K562 (cell line): ENCODE measurements at regions not wholly inside any gene's neighbourhood (a gene's known extent, or its start where the extent isn't known, plus 50 kb on each side); places are given as distances from the start of the nearest gene placed in this dataset.

ENCODE experiments used
- ATAC-seq: fragments of 200-7000 bp; cut with Tn5 transposase; 3 replicates; pipeline ENCODE4 v1.9.1; 2020; ENCODE audit warnings: moderate library complexity
- BruUV-seq: library from RNA; stranded (reverse); fragments of 400-500 nt; replicated peaks from 2 replicates; lab custom pipeline; 2021; lab: Mats Ljungman, UMichigan
- CTCF ChIA-PET: fragments of 300-600 bp; formaldehyde crosslinking; extraction: SDS; loops from one replicate; lab custom pipeline; 2021; ENCODE audit warnings: low intra/inter-chr PET ratio; lab: Yijun Ruan, JAX
- POLR2A ChIA-PET: fragments of 300-600, 350-650 bp; sonication (Branson Sonifier 250); formaldehyde crosslinking; extraction: SDS; loops from one replicate; lab custom pipeline; 2021; ENCODE audit warnings: antibody characterized with exemption, inconsistent platforms; lab: Yijun Ruan, JAX
- DNase-seq, 4 experiments: peaks; one replicate each; pipeline versions ENCODE4 v3.0.0 to v3.0.0-alpha.2; 2011 to 2018; ENCODE audit warnings: low spot score in 3 of 4, mixed read lengths in 3 of 4; ENCODE audit errors: extremely low read depth in 1 of 4
- FAIRE-seq: peaks from 2 replicates; lab custom pipeline; 2011; peaks lifted over from hg19 to GRCh38; lab: Jason Lieb, UNC
- H2AFZ ChIP-seq: 2 replicates; pipeline ENCODE4 v1.6.0; 2011; ENCODE audit warnings: low read depth, low read length, control low read depth, inconsistent platforms
- H3K27ac ChIP-seq: fragments of 200-600 bp; 3 replicates; pipeline ENCODE4 v1.8.0; 2011; ENCODE audit warnings: low read depth, mild to moderate bottlenecking, control low read depth, inconsistent platforms, low read length, moderate library complexity, mixed read lengths; ENCODE audit errors: extremely low read depth
- H3K27me3 ChIP-seq, 2 experiments: fragments of 300-600 bp in 1 of 2; 2 replicates in 1 of 2; 3 replicates in 1 of 2; pipeline versions ENCODE4 v1.6.0 to v1.8.0; 2011; ENCODE audit warnings: inconsistent platforms in 2 of 2, low read length in 2 of 2, mild to moderate bottlenecking in 1 of 2, mixed read lengths in 1 of 2, moderate library complexity in 1 of 2; ENCODE audit not compliant: control insufficient read depth in 2 of 2, insufficient read depth in 2 of 2
- H3K36me3 ChIP-seq: fragments of 300-600 bp; 3 replicates; pipeline ENCODE4 v1.8.0; 2011; ENCODE audit warnings: mild to moderate bottlenecking, low read length, inconsistent platforms; ENCODE audit not compliant: control insufficient read depth, insufficient read depth
- H3K4me1 ChIP-seq, 2 experiments: fragments of 200-600 bp in 1 of 2; replicated peaks in 1 of 2; 2 replicates in 1 of 2; 3 replicates in 1 of 2; pipeline versions ENCODE4 v1.5.1 to v1.8.0; 2011; ENCODE audit warnings: inconsistent platforms in 2 of 2, low read length in 2 of 2, mild to moderate bottlenecking in 1 of 2, mixed read lengths in 1 of 2, moderate library complexity in 1 of 2; ENCODE audit not compliant: control insufficient read depth in 2 of 2, insufficient read depth in 2 of 2
- H3K4me2 ChIP-seq: 2 replicates; pipeline ENCODE4 v1.6.1; 2011; ENCODE audit warnings: low read length, control low read depth, inconsistent platforms, mixed read lengths; ENCODE audit not compliant: insufficient read depth
- H3K4me3 ChIP-seq: fragments of 200-600 bp; sonication (generic), shearing (Covaris generic); 2 replicates; pipeline ENCODE4 v1.5.1; 2016; ENCODE audit warnings: control low read depth, inconsistent platforms
- H3K79me2 ChIP-seq: fragments of 200-600 bp; 3 replicates; pipeline ENCODE4 v1.8.0; 2011; ENCODE audit warnings: low read length, inconsistent platforms; ENCODE audit not compliant: control insufficient read depth, insufficient read depth
- H3K9ac ChIP-seq, 2 experiments: 2 replicates each; pipeline versions ENCODE4 v1.6.0 to v1.6.1; 2011; ENCODE audit warnings: low read depth in 2 of 2, low read length in 2 of 2, control low read depth in 1 of 2, inconsistent platforms in 1 of 2, mild to moderate bottlenecking in 1 of 2, mixed read lengths in 1 of 2; ENCODE audit not compliant: insufficient read depth in 1 of 2
- H3K9me1 ChIP-seq: one replicate; pipeline ENCODE4 v1.6.0; 2011; ENCODE audit warnings: inconsistent platforms, mild to moderate bottlenecking, low read length, moderate library complexity; ENCODE audit not compliant: control insufficient read depth, insufficient read depth
- H3K9me3 ChIP-seq: replicated peaks from 2 replicates; pipeline ENCODE4 v1.5.1; 2011; ENCODE audit warnings: low read depth, low read length, inconsistent platforms; ENCODE audit not compliant: control insufficient read depth, insufficient read depth
- H4K20me1 ChIP-seq: replicated peaks from 2 replicates; pipeline ENCODE4 v1.6.1; 2011; ENCODE audit warnings: low read length, inconsistent platforms, mixed read lengths; ENCODE audit not compliant: control insufficient read depth, insufficient read depth
- ILF3 ChIP-seq: fragments of 450-650 bp; IDR thresholded peaks from 2 replicates; pipeline ENCODE4 v1.6.1; 2018; ENCODE audit warnings: antibody characterized with exemption, mild to moderate bottlenecking, moderate library complexity, borderline replicate concordance
- MCM3 ChIP-seq: fragments of 450-650 bp; IDR thresholded peaks from 2 replicates; pipeline ENCODE4 v1.6.1; 2016
- POLR2G ChIP-seq: fragments of 200-400 bp; formaldehyde crosslinking; IDR thresholded peaks from 2 replicates; pipeline ENCODE4 v1.6.1; 2017; ENCODE audit warnings: low read depth, mild to moderate bottlenecking, antibody characterized with exemption, low read length, moderate library complexity
- ZBTB34 ChIP-seq: fragments of 250-450 bp; sonication (Bioruptor Pico); IDR thresholded peaks from 2 replicates; pipeline ENCODE4 v1.8.0; 2021; ENCODE audit warnings: mild to moderate bottlenecking, moderate library complexity
- WGBS: fragments of 100-300 bp; shearing (Covaris generic); methylation state at CpG from one replicate; pipeline ENCODE4 v1.1.6; 2016; ENCODE audit warnings: low coverage, mixed read lengths; ENCODE audit not compliant: insufficient coverage; ENCODE audit errors: missing lambda C conversion rate; 5-methylcytosine and 5-hydroxymethylcytosine counted together
- in situ Hi-C: fragments of 300-500 bp; cut with MboI; formaldehyde crosslinking; loops from 4 replicates; pipeline ENCODE4 v1.15.0; 2018; ENCODE audit warnings: inconsistent platforms, mixed read lengths
- intact Hi-C: fragments of 100-400 bp; cut with micrococcal nuclease; formaldehyde crosslinking; loops from 2 replicates; pipeline ENCODE4 v1.14.2; 2022

GRCh38 chr12:124515981-124516380 is 51.4 kb downstream of the NCOR2 start:
- POLR2A ChIA-PET = interaction anchor here (0.6 to 0.7 kb wide), 2 partner anchors 8 to 37 kb away, joined by 3 read pairs; no protein-coding TSS in a partner anchor
- peak overlapping the region in 1 of 2 experiments; percentile 13; a peak in 1 of 4 replicates for H3K9ac ChIP-seq
- peaks cover 38% of the 10 kb centered on the region for H4K20me1 ChIP-seq
- H3K4me2 ChIP-seq = no peak overlapping the region
- BruUV-seq = no TSS peak
- intact Hi-C loops (no loop called here), in situ Hi-C loops (no loop called here)
- peaks cover 85% of the 10 kb centered on the region for H3K79me2 ChIP-seq
- FAIRE-seq = no peak
- no peak overlapping the region for H3K27ac ChIP-seq
- CTCF ChIA-PET = no interaction called here
- H3K4me1 ChIP-seq = peaks cover 32 to 71% of the 10 kb centered on the region in 2 experiments
- H3K4me3 ChIP-seq = no peak overlapping the region
- H3K36me3 ChIP-seq = peaks cover 16% of the 10 kb centered on the region; the same call in 2 of the 3 replicates
- peaks cover 2% of the 10 kb centered on the region for H3K9me3 ChIP-seq
- DNase-seq = no peak
- no peak overlapping the region for H2AFZ ChIP-seq
- no peaks in the 10 kb centered on the region for H3K27me3 ChIP-seq
- 97% methylated on average over 12 of the region's 15 CpGs for WGBS
- ATAC-seq = no peak
- peaks cover 5% of the 10 kb centered on the region for H3K9me1 ChIP-seq
- TF ChIP-seq ILF3 (no peak), ZBTB34 (no peak), POLR2G (0 out of 2 replicates have a peak, but pooled peaks have one; percentile 26), MCM3 (no peak)
